ENCODE measurements at regions not wholly inside any gene's neighbourhood (a gene's known extent, or its start where the extent isn't known, plus 50 kb on each side); places are given as distances from the start of the nearest gene placed in this dataset.

DNA sequence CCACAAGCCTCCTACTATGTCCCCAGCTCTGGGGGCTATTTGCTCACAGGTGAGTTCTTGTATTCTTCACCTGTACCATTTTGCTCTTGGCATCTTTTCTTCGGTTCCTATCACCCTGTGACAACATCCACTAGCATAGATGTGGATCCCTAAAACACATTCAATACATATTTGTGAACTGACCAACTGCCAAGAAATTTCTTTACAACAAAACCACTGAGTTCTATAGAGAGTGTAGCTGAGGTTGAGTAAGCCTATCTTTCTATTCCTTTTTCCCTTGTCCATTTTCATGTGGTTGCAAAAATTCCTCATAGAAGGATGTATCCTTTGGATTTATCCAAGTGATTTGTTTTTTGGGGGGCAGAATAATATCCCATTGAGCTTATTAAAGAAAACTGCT, 192.7 kb upstream of the ITGA4 start:
- no TSS peak for BruUV-seq (replicated peaks)
- POLR2A ChIA-PET: no interaction called here
- in situ Hi-C loops (cut with HindIII; ENCODE audit: extremely low pct_ligation_motif_present, low pct_unique_long_range_greater_than_20kb): no loop called here

GRCh38 chr2:181266614-181267013, 190.6 kb upstream of the ITGA4 start:
- FAIRE-seq (no peak), ATAC-seq (no peak), DNase-seq (ENCODE audit: low spot score) (no peak)
- no peaks in the 10 kb centered on the region for H3K36me3 ChIP-seq (replicated peaks in 1 of 2; ENCODE audit: control insufficient read depth in 1 of 2, insufficient read depth in 2 of 2, low read length in 2 of 2)
- WGBS (ENCODE audit: low lambda C conversion rate): 3% methylated on average over 3 of the region's 3 CpGs
- H3K4me2 ChIP-seq (ENCODE audit: low read depth, low read length): no peak overlapping the region
- no peaks in the 10 kb centered on the region for H3K9me3 ChIP-seq (ENCODE audit: low read length)
- no peak overlapping the region for H3K4me3 ChIP-seq (replicated peaks in 1 of 3; ENCODE audit: insufficient read depth in 1 of 3, low read depth in 2 of 3, low read length in 3 of 3)
- BruUV-seq (replicated peaks): no TSS peak
- no peak overlapping the region for H3K9ac ChIP-seq (ENCODE audit: insufficient read depth, low read depth, low read length)
- H2AFZ ChIP-seq (ENCODE audit: low read length): no peak overlapping the region
- ChIA-PET POLR2A (no interaction called here), CTCF (ENCODE audit: low intra/inter-chr PET ratio, low total read pairs) (no interaction called here)
- intact Hi-C loops (cut with micrococcal nuclease; ENCODE audit: unreplicated experiment) (no loop called here), in situ Hi-C loops (cut with HindIII; ENCODE audit: extremely low pct_ligation_motif_present, low pct_unique_long_range_greater_than_20kb) (no loop called here)
- no peaks in the 10 kb centered on the region for H3K4me1 ChIP-seq (ENCODE audit: insufficient read depth, low read length)
- no peak overlapping the region for H3K27ac ChIP-seq (ENCODE audit: extremely low read length, insufficient read depth, low read length)
- H3K27me3 ChIP-seq (ENCODE audit: control insufficient read depth in 1 of 2, insufficient read depth in 2 of 2, low read length in 2 of 2): no peaks in the 10 kb centered on the region
- no peaks in the 10 kb centered on the region for H4K20me1 ChIP-seq (ENCODE audit: insufficient read depth, low read length)
- no peaks in the 10 kb centered on the region for H3K79me2 ChIP-seq (ENCODE audit: insufficient read depth, low read length)
- TF ChIP-seq ZNF777 (CRISPR knock-in tag; IDR thresholded peaks at IDR 0.05) (no peak), ZNF615 (CRISPR knock-in tag; IDR thresholded peaks at IDR 0.05; ENCODE audit: borderline replicate concordance) (no peak), STAT5B (CRISPR knock-in tag; IDR thresholded peaks at IDR 0.05) (no peak), ZNF570 (CRISPR knock-in tag; IDR thresholded peaks at IDR 0.05; ENCODE audit: borderline replicate concordance) (no peak), ZNF639 (CRISPR knock-in tag; conservative IDR thresholded peaks at IDR 0.05) (no peak), ZNF275 (CRISPR knock-in tag; IDR thresholded peaks at IDR 0.05; ENCODE audit: borderline replicate concordance) (no peak), ZNF17 (CRISPR knock-in tag; IDR thresholded peaks at IDR 0.05) (no peak), ZNF512 (CRISPR knock-in tag; IDR thresholded peaks at IDR 0.05) (no peak), ZBTB7B (CRISPR knock-in tag; IDR thresholded peaks at IDR 0.05) (no peak), ZNF644 (CRISPR knock-in tag; IDR thresholded peaks at IDR 0.05; ENCODE audit: low read depth) (no peak)
- TF ChIP-seq, protein P1, sequence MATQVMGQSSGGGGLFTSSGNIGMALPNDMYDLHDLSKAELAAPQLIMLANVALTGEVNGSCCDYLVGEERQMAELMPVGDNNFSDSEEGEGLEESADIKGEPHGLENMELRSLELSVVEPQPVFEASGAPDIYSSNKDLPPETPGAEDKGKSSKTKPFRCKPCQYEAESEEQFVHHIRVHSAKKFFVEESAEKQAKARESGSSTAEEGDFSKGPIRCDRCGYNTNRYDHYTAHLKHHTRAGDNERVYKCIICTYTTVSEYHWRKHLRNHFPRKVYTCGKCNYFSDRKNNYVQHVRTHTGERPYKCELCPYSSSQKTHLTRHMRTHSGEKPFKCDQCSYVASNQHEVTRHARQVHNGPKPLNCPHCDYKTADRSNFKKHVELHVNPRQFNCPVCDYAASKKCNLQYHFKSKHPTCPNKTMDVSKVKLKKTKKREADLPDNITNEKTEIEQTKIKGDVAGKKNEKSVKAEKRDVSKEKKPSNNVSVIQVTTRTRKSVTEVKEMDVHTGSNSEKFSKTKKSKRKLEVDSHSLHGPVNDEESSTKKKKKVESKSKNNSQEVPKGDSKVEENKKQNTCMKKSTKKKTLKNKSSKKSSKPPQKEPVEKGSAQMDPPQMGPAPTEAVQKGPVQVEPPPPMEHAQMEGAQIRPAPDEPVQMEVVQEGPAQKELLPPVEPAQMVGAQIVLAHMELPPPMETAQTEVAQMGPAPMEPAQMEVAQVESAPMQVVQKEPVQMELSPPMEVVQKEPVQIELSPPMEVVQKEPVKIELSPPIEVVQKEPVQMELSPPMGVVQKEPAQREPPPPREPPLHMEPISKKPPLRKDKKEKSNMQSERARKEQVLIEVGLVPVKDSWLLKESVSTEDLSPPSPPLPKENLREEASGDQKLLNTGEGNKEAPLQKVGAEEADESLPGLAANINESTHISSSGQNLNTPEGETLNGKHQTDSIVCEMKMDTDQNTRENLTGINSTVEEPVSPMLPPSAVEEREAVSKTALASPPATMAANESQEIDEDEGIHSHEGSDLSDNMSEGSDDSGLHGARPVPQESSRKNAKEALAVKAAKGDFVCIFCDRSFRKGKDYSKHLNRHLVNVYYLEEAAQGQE (IDR thresholded peaks at IDR 0.05; ENCODE audit: borderline replicate concordance in 1 of 2, low read depth in 1 of 2, low read length in 2 of 2): no peak

More for the DNA sequence above, 192.7 kb upstream of the ITGA4 start:
- H3K9ac ChIP-seq (ENCODE audit: insufficient read depth, low read depth, low read length): no peak overlapping the region
- no peaks in the 10 kb centered on the region for H3K36me3 ChIP-seq (replicated peaks in 1 of 2; ENCODE audit: control insufficient read depth in 1 of 2, insufficient read depth in 2 of 2, low read length in 2 of 2)
- H4K20me1 ChIP-seq (ENCODE audit: insufficient read depth, low read length): no peaks in the 10 kb centered on the region
- no peaks in the 10 kb centered on the region for H3K27me3 ChIP-seq (ENCODE audit: control insufficient read depth in 1 of 2, insufficient read depth in 2 of 2, low read length in 2 of 2)
- DNase-seq (ENCODE audit: low spot score): no peak
- 4% methylated on average over 1 of the region's 1 CpG for WGBS (ENCODE audit: low lambda C conversion rate)
- no peak overlapping the region for H3K27ac ChIP-seq (ENCODE audit: extremely low read length, insufficient read depth, low read length)
- CTCF ChIA-PET (ENCODE audit: low intra/inter-chr PET ratio, low total read pairs): no interaction called here
- intact Hi-C loops (cut with micrococcal nuclease; ENCODE audit: unreplicated experiment): no loop called here
- H3K79me2 ChIP-seq (ENCODE audit: insufficient read depth, low read length): no peaks in the 10 kb centered on the region
- H3K4me1 ChIP-seq (ENCODE audit: insufficient read depth, low read length): no peaks in the 10 kb centered on the region
- no peak for ATAC-seq
- no peak for FAIRE-seq
- H3K4me2 ChIP-seq (ENCODE audit: low read depth, low read length): no peak overlapping the region
- no peak overlapping the region for H3K4me3 ChIP-seq (replicated peaks in 1 of 3; ENCODE audit: insufficient read depth in 1 of 3, low read depth in 2 of 3, low read length in 3 of 3)
- no peak for TF ChIP-seq HMG20A (CRISPR knock-in tag; IDR thresholded peaks at IDR 0.05; ENCODE audit: borderline replicate concordance)
- H3K9me3 ChIP-seq (ENCODE audit: low read length): no peaks in the 10 kb centered on the region
- H2AFZ ChIP-seq (ENCODE audit: low read length): no peak overlapping the region

Data from HepG2 (cell line).